ENCODE measurements at regions not wholly inside any gene's neighbourhood (a gene's known extent, or its start where the extent isn't known, plus 50 kb on each side); places are given as distances from the start of the nearest gene placed in this dataset.

- H4K20me1 ChIP-seq (ENCODE audit: low read depth) = no peaks in the 10 kb centered on the region
- TF ChIP-seq EZH2phosphoT487 (IDR thresholded peaks at IDR 0.05) = no peak
- TF ChIP-seq EZH2 (IDR thresholded peaks at IDR 0.05) = no peak
- no peak for TF ChIP-seq CTCF (IDR thresholded peaks at IDR 0.05)
- no peak overlapping the region for H2AFZ ChIP-seq (replicated peaks)
- no peaks in the 10 kb centered on the region for H3K27me3 ChIP-seq
- H3K36me3 Mint-ChIP-seq = no peaks in the 10 kb centered on the region
- no peaks in the 10 kb centered on the region for H3K9me3 Mint-ChIP-seq
- no peak overlapping the region for H3K4me3 ChIP-seq
- no peak for DNase-seq (ENCODE audit: low spot score)
- H3K9me3 ChIP-seq (ENCODE audit: low read depth) = no peaks in the 10 kb centered on the region
- no peak overlapping the region for H3K9ac ChIP-seq
- no peaks in the 10 kb centered on the region for H3K4me1 ChIP-seq
- H3K27ac Mint-ChIP-seq = no peak overlapping the region
- no peaks in the 10 kb centered on the region for H3K79me2 ChIP-seq (ENCODE audit: low read depth)
- no peaks in the 10 kb centered on the region for H3K4me1 Mint-ChIP-seq
- H3F3A ChIP-seq (ENCODE audit: low read depth) = no peaks in the 10 kb centered on the region
- H3K4me2 ChIP-seq = no peak overlapping the region
- H3K27me3 Mint-ChIP-seq (ENCODE audit: insufficient read depth, low read depth) = no peaks in the 10 kb centered on the region
- H3K4me3 Mint-ChIP-seq = no peak overlapping the region
- no peak overlapping the region for H3K27ac ChIP-seq
- H3K36me3 ChIP-seq = no peaks in the 10 kb centered on the region
These were observed 96.7 kb upstream of the SLC44A3 start for GRCh38 chr1:94723463-94723862.

- Mint-ChIP-seq H3K9me3 (no peaks in the 10 kb centered on the region), H3K4me1 (no peaks in the 10 kb centered on the region), H3K27me3 (ENCODE audit: insufficient read depth, low read depth) (no peaks in the 10 kb centered on the region), H3K4me3 (no peak overlapping the region), H3K27ac (no peak overlapping the region), H3K36me3 (no peaks in the 10 kb centered on the region)
- Histone ChIP-seq H3K4me3 (no peak overlapping the region), H3K4me1 (no peaks in the 10 kb centered on the region), H3K9ac (no peak overlapping the region), H3K4me2 (no peak overlapping the region), H3K79me2 (ENCODE audit: low read depth) (no peaks in the 10 kb centered on the region), H3K36me3 (no peaks in the 10 kb centered on the region), H3F3A (ENCODE audit: low read depth) (no peaks in the 10 kb centered on the region), H3K27ac (no peak overlapping the region), H3K27me3 (no peaks in the 10 kb centered on the region), H4K20me1 (ENCODE audit: low read depth) (no peaks in the 10 kb centered on the region), H2AFZ (replicated peaks) (no peak overlapping the region), H3K9me3 (ENCODE audit: low read depth) (no peaks in the 10 kb centered on the region)
- TF ChIP-seq CTCF (IDR thresholded peaks at IDR 0.05) (no peak), EZH2phosphoT487 (IDR thresholded peaks at IDR 0.05) (no peak), EZH2 (IDR thresholded peaks at IDR 0.05) (no peak)
- DNase-seq (ENCODE audit: low spot score) = no peak
These were observed 98.0 kb upstream of the SLC44A3 start for GRCh38 chr1:94722181-94722580.

GRCh38 chr1:94721240-94721639 is 98.9 kb upstream of the SLC44A3 start:
- H3K27ac Mint-ChIP-seq = no peak overlapping the region
- Histone ChIP-seq H4K20me1 (ENCODE audit: low read depth) (no peaks in the 10 kb centered on the region), H2AFZ (replicated peaks) (no peak overlapping the region), H3K9me3 (ENCODE audit: low read depth) (no peaks in the 10 kb centered on the region), H3K27ac (no peak overlapping the region), H3K36me3 (no peaks in the 10 kb centered on the region), H3K4me1 (no peaks in the 10 kb centered on the region), H3K9ac (no peak overlapping the region), H3K4me2 (no peak overlapping the region), H3K27me3 (no peaks in the 10 kb centered on the region), H3K4me3 (no peak overlapping the region), H3F3A (ENCODE audit: low read depth) (no peaks in the 10 kb centered on the region), H3K79me2 (ENCODE audit: low read depth) (no peaks in the 10 kb centered on the region)
- no peaks in the 10 kb centered on the region for H3K36me3 Mint-ChIP-seq
- H3K4me3 Mint-ChIP-seq = no peak overlapping the region
- no peak for DNase-seq (ENCODE audit: low spot score)
- no peak for TF ChIP-seq EZH2 (IDR thresholded peaks at IDR 0.05)
- no peak for TF ChIP-seq EZH2phosphoT487 (IDR thresholded peaks at IDR 0.05)
- TF ChIP-seq CTCF (IDR thresholded peaks at IDR 0.05) = no peak
- no peaks in the 10 kb centered on the region for H3K9me3 Mint-ChIP-seq
- no peaks in the 10 kb centered on the region for H3K4me1 Mint-ChIP-seq
- no peaks in the 10 kb centered on the region for H3K27me3 Mint-ChIP-seq (ENCODE audit: insufficient read depth, low read depth)
